ENCODE measurements at regions not wholly inside any gene's neighbourhood (a gene's known extent, or its start where the extent isn't known, plus 50 kb on each side); places are given as distances from the start of the nearest gene placed in this dataset.

DNA sequence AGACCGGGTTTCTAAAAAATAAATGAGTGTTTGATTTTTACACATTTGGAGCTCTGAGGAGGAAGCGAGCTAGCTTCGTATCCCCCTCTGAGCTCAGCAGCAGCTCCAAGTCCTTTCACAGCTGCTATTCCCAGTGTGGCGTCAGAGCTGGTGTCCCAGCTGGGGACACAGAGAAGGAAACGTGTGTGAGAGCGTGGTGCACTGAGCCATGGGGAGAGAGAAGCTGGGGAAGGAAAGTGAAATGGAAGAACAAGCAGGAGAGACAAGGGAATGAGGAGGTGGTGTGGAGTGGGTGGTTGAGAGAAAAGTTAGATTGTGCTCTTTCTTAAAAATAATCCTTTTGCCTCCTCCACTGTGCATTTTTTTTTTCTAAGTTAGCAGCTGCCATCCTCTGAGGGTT, 79.5 kb upstream of the SLC4A4 start (continued):
- TF ChIP-seq, protein P1, sequence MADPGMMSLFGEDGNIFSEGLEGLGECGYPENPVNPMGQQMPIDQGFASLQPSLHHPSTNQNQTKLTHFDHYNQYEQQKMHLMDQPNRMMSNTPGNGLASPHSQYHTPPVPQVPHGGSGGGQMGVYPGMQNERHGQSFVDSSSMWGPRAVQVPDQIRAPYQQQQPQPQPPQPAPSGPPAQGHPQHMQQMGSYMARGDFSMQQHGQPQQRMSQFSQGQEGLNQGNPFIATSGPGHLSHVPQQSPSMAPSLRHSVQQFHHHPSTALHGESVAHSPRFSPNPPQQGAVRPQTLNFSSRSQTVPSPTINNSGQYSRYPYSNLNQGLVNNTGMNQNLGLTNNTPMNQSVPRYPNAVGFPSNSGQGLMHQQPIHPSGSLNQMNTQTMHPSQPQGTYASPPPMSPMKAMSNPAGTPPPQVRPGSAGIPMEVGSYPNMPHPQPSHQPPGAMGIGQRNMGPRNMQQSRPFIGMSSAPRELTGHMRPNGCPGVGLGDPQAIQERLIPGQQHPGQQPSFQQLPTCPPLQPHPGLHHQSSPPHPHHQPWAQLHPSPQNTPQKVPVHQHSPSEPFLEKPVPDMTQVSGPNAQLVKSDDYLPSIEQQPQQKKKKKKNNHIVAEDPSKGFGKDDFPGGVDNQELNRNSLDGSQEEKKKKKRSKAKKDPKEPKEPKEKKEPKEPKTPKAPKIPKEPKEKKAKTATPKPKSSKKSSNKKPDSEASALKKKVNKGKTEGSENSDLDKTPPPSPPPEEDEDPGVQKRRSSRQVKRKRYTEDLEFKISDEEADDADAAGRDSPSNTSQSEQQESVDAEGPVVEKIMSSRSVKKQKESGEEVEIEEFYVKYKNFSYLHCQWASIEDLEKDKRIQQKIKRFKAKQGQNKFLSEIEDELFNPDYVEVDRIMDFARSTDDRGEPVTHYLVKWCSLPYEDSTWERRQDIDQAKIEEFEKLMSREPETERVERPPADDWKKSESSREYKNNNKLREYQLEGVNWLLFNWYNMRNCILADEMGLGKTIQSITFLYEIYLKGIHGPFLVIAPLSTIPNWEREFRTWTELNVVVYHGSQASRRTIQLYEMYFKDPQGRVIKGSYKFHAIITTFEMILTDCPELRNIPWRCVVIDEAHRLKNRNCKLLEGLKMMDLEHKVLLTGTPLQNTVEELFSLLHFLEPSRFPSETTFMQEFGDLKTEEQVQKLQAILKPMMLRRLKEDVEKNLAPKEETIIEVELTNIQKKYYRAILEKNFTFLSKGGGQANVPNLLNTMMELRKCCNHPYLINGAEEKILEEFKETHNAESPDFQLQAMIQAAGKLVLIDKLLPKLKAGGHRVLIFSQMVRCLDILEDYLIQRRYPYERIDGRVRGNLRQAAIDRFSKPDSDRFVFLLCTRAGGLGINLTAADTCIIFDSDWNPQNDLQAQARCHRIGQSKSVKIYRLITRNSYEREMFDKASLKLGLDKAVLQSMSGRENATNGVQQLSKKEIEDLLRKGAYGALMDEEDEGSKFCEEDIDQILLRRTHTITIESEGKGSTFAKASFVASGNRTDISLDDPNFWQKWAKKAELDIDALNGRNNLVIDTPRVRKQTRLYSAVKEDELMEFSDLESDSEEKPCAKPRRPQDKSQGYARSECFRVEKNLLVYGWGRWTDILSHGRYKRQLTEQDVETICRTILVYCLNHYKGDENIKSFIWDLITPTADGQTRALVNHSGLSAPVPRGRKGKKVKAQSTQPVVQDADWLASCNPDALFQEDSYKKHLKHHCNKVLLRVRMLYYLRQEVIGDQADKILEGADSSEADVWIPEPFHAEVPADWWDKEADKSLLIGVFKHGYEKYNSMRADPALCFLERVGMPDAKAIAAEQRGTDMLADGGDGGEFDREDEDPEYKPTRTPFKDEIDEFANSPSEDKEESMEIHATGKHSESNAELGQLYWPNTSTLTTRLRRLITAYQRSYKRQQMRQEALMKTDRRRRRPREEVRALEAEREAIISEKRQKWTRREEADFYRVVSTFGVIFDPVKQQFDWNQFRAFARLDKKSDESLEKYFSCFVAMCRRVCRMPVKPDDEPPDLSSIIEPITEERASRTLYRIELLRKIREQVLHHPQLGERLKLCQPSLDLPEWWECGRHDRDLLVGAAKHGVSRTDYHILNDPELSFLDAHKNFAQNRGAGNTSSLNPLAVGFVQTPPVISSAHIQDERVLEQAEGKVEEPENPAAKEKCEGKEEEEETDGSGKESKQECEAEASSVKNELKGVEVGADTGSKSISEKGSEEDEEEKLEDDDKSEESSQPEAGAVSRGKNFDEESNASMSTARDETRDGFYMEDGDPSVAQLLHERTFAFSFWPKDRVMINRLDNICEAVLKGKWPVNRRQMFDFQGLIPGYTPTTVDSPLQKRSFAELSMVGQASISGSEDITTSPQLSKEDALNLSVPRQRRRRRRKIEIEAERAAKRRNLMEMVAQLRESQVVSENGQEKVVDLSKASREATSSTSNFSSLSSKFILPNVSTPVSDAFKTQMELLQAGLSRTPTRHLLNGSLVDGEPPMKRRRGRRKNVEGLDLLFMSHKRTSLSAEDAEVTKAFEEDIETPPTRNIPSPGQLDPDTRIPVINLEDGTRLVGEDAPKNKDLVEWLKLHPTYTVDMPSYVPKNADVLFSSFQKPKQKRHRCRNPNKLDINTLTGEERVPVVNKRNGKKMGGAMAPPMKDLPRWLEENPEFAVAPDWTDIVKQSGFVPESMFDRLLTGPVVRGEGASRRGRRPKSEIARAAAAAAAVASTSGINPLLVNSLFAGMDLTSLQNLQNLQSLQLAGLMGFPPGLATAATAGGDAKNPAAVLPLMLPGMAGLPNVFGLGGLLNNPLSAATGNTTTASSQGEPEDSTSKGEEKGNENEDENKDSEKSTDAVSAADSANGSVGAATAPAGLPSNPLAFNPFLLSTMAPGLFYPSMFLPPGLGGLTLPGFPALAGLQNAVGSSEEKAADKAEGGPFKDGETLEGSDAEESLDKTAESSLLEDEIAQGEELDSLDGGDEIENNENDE (IDR thresholded peaks at IDR 0.05; ENCODE audit: insufficient replicate concordance, low read length), result no peak
- no peak for TF ChIP-seq BRCA1 (IDR thresholded peaks at IDR 0.05; ENCODE audit: low read depth, low read length)
- TF ChIP-seq RXRA (IDR thresholded peaks at IDR 0.05; ENCODE audit: insufficient read depth, low read depth, low read length), result no peak
- TF ChIP-seq TAF7 (optimal IDR thresholded peaks at IDR 0.05; ENCODE audit: borderline replicate concordance, low read depth, low read length), result no peak
- no peak for TF ChIP-seq NRF1 (IDR thresholded peaks at IDR 0.05; ENCODE audit: low read depth, low read length)
- no peak for TF ChIP-seq YY1 (IDR thresholded peaks at IDR 0.05; ENCODE audit: low read depth, low read length)
- no peak for TF ChIP-seq MAFK (IDR thresholded peaks at IDR 0.05; ENCODE audit: low read depth, low read length)
